Heart left ventricle (tissue), 13 donors: ENCODE measurements at regions not wholly inside any gene's neighbourhood (a gene's known extent, or its start where the extent isn't known, plus 50 kb on each side); places are given as distances from the start of the nearest gene placed in this dataset.

ENCODE experiments used
- CTCF ChIP-seq, 12 donors: fragments of 200-600 bp; sonication (generic) in 4 of 12; IDR thresholded peaks; one replicate each; pipeline versions ENCODE4 v1.5.0 to v1.8.0; 2018 to 2022; ENCODE audit warnings: antibody characterized with exemption in 12 of 12, mild to moderate bottlenecking in 5 of 12
- POLR2A ChIP-seq, 2 donors: fragments of 450-650 bp; IDR thresholded peaks; one replicate each; pipeline ENCODE4 v1.6.1; 2017; ENCODE audit warnings: antibody characterized with exemption in 2 of 2, mild to moderate bottlenecking in 2 of 2, moderate library complexity in 2 of 2
- donor health status: ischemic (EF 13 %, LVEDD 7.1; RV severe dilation, severe dysfunction).
- donor health status: DM: no; HTN: yes; CAD: no.
- donor health status: DM: no; HTN: no; CAD: no.
- donor health status: ischemic (EF 25% LVEDD 6.9; RV normal size, moderate dysfunction).
- donor health status: ischemic (EF 25% LVEDD 5.7; RV mildly dilated, moderate dysfunction).
- donor health status: ischemic (EF 35%, LVEDD 5.7; RV mildly dilated, moderate dysfunction).
- donor health status: nonischemic (EF 11% LVEDD 7.7; RV severe dilation, severe dysfunction).
- donor health status: DM: yes; HTN: yes; CAD: no.
- donor health status: PGD.
- donor health status: ischemic (EF 29% LVEDD 5.4; RV normal size, mild dysfunction).
- donor health status: nonischemic (EF 23%, LVEDD 6.1; RV moderate dilation, normal function).

GRCh38 chr17:83200751-83201150 lies 121.3 kb downstream of the METRNL start:
- TF ChIP-seq POLR2A (IDR thresholded peaks at IDR 0.05) (no peak), CTCF (IDR thresholded peaks at IDR 0.05) (no peak)
